ENCODE measurements at regions not wholly inside any gene's neighbourhood (a gene's known extent, or its start where the extent isn't known, plus 50 kb on each side); places are given as distances from the start of the nearest gene placed in this dataset.

DNA sequence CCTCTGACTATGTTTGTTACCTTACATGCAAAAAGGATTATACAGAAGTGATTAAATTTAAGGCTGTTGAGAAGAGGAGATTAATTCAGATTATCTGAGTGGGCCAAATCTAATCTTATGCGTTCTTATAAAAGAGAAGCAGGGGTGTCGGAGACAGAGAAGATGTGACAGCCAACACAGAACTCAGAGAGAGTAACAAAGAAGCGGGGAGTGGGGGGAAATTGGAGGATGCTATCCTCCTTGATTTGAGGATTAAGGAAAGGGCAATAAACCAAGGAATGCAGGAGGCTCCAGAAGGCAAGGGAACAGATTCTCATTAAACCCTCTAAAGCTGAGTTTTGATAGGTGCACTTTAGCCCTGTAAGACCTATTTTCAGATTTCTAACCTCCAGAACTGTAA is 291.3 kb upstream of the REG3G start:
- no peak for TF ChIP-seq CTCF (IDR thresholded peaks at IDR 0.05; ENCODE audit: borderline replicate concordance, extremely low read depth, insufficient read depth)
- DNase-seq (no peak), FAIRE-seq (no peak)
- Histone ChIP-seq H3K4me1 (ENCODE audit: control insufficient read depth in 2 of 3, insufficient read depth in 2 of 3, low read depth in 1 of 3, low read length in 3 of 3) (no peaks in the 10 kb centered on the region), H3K27me3 (ENCODE audit: control insufficient read depth, insufficient read depth, low read length) (no peaks in the 10 kb centered on the region), H3K9ac (ENCODE audit: low read length in 3 of 3) (no peak overlapping the region), H3K4me3 (ENCODE audit: low read length in 3 of 3) (no peak overlapping the region), H3K36me3 (ENCODE audit: control insufficient read depth in 2 of 3, insufficient read depth in 3 of 3, low read length in 3 of 3) (no peaks in the 10 kb centered on the region), H3K9me3 (ENCODE audit: control insufficient read depth in 2 of 3, insufficient read depth in 1 of 3, low read length in 3 of 3) (peaks cover 0 to 1% (median 0%) of the 10 kb centered on the region in 3 donors), H3K27ac (ENCODE audit: low read depth in 2 of 2, low read length in 2 of 2) (no peak overlapping the region)
- intact Hi-C loops (cut with DNase I), result no loop called here

DNA sequence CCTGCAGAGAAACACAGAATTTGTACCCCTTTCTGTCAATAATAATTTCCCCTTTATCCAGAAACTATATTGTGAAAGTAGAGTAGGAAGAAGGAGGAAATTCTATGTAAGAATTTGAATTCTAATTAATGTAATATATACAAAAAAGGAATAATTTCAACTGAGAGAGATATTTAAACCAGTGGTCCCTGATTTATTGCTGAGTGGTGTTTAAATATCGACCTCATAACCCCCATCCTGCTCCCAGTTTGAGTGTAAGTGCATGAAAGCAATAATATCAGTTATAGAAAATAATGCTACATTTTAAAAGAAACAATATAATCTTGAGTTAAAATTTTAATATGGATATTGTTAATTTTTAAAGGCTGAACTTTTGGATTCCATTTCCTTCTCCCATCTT is 286.2 kb upstream of the REG3G start:
- intact Hi-C loops (cut with DNase I), result no loop called here
- TF ChIP-seq CTCF (IDR thresholded peaks at IDR 0.05; ENCODE audit: borderline replicate concordance, extremely low read depth, insufficient read depth), result no peak
- H3K27me3 ChIP-seq (ENCODE audit: control insufficient read depth, insufficient read depth, low read length), result no peaks in the 10 kb centered on the region
- H3K9me3 ChIP-seq (ENCODE audit: control insufficient read depth in 2 of 3, insufficient read depth in 1 of 3, low read length in 3 of 3), result peaks cover 0 to 2% (median 1%) of the 10 kb centered on the region in 3 donors
- H3K27ac ChIP-seq (ENCODE audit: low read depth in 2 of 2, low read length in 2 of 2), result no peak overlapping the region
- no peaks in the 10 kb centered on the region for H3K4me1 ChIP-seq (ENCODE audit: control insufficient read depth in 2 of 3, insufficient read depth in 2 of 3, low read depth in 1 of 3, low read length in 3 of 3)
- H3K9ac ChIP-seq (ENCODE audit: low read length in 3 of 3), result no peak overlapping the region
- no peak overlapping the region for H3K4me3 ChIP-seq (ENCODE audit: low read length in 3 of 3)
- DNase-seq (no peak), FAIRE-seq (no peak)
- no peaks in the 10 kb centered on the region for H3K36me3 ChIP-seq (ENCODE audit: control insufficient read depth in 2 of 3, insufficient read depth in 3 of 3, low read length in 3 of 3)

DNA sequence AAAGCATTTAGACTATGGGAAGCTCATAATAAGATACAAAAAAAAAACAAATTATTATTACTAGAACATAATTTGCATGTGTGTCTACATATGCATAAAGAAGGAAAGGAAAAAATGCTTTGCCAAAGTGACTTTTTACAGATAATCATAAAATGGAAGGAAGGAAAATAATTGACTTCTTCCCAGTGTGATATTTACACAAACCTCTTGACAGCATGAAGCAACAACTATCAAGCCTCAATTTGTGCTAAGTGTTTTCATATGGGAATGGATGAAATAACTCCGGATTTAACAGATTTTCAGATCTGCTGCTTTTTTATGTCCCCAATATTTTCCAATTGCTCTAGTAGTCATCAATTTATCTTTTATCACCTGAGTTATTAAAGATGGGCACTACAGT is 275.9 kb upstream of the REG3G start:
- no peak overlapping the region for H3K4me3 ChIP-seq (ENCODE audit: low read length in 3 of 3)
- H3K4me1 ChIP-seq (ENCODE audit: control insufficient read depth in 2 of 3, insufficient read depth in 2 of 3, low read depth in 1 of 3, low read length in 3 of 3), result no peaks in the 10 kb centered on the region
- DNase-seq (no peak), FAIRE-seq (no peak)
- no peaks in the 10 kb centered on the region for H3K9me3 ChIP-seq (ENCODE audit: control insufficient read depth in 2 of 3, insufficient read depth in 1 of 3, low read length in 3 of 3)
- H3K36me3 ChIP-seq (ENCODE audit: control insufficient read depth in 2 of 3, insufficient read depth in 3 of 3, low read length in 3 of 3), result no peaks in the 10 kb centered on the region
- no peaks in the 10 kb centered on the region for H3K27me3 ChIP-seq (ENCODE audit: control insufficient read depth, insufficient read depth, low read length)
- no peak overlapping the region for H3K27ac ChIP-seq (ENCODE audit: low read depth in 2 of 2, low read length in 2 of 2)
- H3K9ac ChIP-seq (ENCODE audit: low read length in 3 of 3), result no peak overlapping the region
- TF ChIP-seq CTCF (IDR thresholded peaks at IDR 0.05; ENCODE audit: borderline replicate concordance, extremely low read depth, insufficient read depth), result no peak
- intact Hi-C loops (cut with DNase I), result no loop called here

- Histone ChIP-seq H3K4me1 (ENCODE audit: control insufficient read depth in 2 of 3, insufficient read depth in 2 of 3, low read depth in 1 of 3, low read length in 3 of 3) (no peaks in the 10 kb centered on the region), H3K27ac (ENCODE audit: low read depth in 2 of 2, low read length in 2 of 2) (no peak overlapping the region), H3K27me3 (ENCODE audit: control insufficient read depth, insufficient read depth, low read length) (no peaks in the 10 kb centered on the region), H3K9me3 (ENCODE audit: control insufficient read depth in 2 of 3, insufficient read depth in 1 of 3, low read length in 3 of 3) (no peaks in the 10 kb centered on the region), H3K36me3 (ENCODE audit: control insufficient read depth in 2 of 3, insufficient read depth in 3 of 3, low read length in 3 of 3) (no peaks in the 10 kb centered on the region), H3K9ac (ENCODE audit: low read length in 3 of 3) (no peak overlapping the region), H3K4me3 (ENCODE audit: low read length in 3 of 3) (no peak overlapping the region)
- intact Hi-C loops (cut with DNase I), result no loop called here
- no peak for TF ChIP-seq CTCF (IDR thresholded peaks at IDR 0.05; ENCODE audit: borderline replicate concordance, extremely low read depth, insufficient read depth)
- no peak for DNase-seq
- FAIRE-seq, result no peak
Measured at GRCh38 chr2:78750219-78750618, 275.3 kb upstream of the REG3G start.

All from kidney (tissue), 13 donors.